GM20000 (cell line): ENCODE measurements at regions not wholly inside any gene's neighbourhood (a gene's known extent, or its start where the extent isn't known, plus 50 kb on each side); places are given as distances from the start of the nearest gene placed in this dataset.

Experiments used
- DNase-seq: peaks from one replicate; pipeline ENCODE4 v3.0.0; 2012; ENCODE audit warnings: low spot score
- TF ChIP-seq, protein P1 (sequence below): IDR thresholded peaks from 2 replicates; pipeline ENCODE4 v1.5.1; 2012; ENCODE audit warnings: mild to moderate bottlenecking, control low read depth; ENCODE audit errors: extremely low read depth, missing control alignments

DNA sequence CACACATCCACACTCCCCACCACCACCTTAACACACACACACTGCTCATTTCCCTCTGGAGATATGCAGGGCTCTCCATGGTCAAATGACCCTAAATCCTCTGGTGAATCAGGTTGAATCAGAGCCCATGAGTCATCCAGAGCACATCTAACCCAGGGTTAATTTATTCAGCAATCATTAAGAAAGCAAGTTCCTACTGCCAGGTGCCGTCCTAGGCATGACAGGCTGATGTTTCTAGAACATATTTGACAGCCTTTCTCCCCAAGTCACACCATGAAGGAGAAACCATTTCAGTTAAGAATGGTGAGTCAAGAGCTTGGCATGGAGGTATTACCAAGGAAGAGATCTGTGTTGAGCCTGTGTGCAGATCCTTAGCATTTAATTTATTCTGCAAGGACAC, 194.3 kb upstream of the CAMK1G start:
- DNase-seq = no peak
- TF ChIP-seq, protein P1, sequence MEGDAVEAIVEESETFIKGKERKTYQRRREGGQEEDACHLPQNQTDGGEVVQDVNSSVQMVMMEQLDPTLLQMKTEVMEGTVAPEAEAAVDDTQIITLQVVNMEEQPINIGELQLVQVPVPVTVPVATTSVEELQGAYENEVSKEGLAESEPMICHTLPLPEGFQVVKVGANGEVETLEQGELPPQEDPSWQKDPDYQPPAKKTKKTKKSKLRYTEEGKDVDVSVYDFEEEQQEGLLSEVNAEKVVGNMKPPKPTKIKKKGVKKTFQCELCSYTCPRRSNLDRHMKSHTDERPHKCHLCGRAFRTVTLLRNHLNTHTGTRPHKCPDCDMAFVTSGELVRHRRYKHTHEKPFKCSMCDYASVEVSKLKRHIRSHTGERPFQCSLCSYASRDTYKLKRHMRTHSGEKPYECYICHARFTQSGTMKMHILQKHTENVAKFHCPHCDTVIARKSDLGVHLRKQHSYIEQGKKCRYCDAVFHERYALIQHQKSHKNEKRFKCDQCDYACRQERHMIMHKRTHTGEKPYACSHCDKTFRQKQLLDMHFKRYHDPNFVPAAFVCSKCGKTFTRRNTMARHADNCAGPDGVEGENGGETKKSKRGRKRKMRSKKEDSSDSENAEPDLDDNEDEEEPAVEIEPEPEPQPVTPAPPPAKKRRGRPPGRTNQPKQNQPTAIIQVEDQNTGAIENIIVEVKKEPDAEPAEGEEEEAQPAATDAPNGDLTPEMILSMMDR = no peak

DNA sequence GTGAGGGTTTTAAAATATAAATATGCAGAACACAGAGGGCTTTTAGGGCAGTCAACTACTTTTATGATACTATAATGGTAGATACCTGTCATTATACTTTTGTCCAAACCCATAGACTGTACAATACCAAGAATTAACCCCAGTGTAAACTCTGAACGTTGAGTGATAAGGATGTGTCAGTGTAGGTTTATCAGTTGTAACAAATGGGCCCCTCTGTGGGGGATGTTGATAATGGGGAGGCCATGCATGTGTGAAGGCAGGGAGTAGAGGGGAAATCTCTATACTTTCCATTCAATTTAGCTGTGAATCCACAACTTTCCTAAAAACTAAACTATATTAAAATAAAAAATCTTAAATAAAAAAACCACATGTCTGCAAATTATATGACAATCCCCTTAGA, 193.5 kb upstream of the CAMK1G start:
- DNase-seq = no peak
- TF ChIP-seq, protein P1 = no peak

DNA sequence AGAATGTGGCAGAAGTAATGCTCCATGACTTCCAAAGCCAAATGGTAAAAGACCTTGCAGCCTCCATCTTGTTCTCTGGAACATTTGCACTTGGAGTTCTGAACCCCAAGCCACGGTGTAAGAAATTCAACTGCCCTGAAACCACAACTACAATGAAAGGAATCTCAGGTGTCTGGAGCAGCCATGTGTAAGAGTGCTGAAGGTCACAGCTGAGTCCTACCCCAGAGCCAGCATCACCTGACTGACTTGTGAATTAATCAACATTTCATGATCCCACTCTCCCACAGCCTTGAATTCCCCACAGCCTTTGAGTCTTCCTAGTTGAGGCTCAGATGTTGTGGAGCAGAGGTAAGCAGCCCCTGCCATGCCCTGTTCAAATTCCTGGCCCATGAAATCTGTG, 192.8 kb upstream of the CAMK1G start:
- TF ChIP-seq, protein P1 = no peak
- no peak for DNase-seq

DNA sequence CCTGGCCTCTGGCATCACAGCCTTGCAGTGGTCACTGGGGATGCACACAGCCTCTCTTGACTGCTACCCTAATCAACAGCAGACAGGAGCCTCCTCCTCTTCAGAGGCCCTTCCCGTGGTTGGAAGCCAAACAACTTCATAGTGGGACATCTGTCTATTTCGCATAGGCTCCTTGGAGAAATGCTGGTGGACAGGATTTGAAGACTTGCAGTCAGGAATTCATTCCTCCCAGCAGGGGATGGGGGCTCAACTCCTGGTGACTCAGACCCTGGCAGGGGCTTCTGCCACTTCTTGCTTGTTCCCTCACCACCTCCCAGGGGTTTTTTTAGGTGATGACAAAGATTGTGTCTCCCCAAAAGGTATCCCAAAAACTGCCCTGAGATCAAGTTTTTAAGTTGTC, 191.7 kb upstream of the CAMK1G start:
- TF ChIP-seq, protein P1 = no peak
- no peak for DNase-seq

DNA sequence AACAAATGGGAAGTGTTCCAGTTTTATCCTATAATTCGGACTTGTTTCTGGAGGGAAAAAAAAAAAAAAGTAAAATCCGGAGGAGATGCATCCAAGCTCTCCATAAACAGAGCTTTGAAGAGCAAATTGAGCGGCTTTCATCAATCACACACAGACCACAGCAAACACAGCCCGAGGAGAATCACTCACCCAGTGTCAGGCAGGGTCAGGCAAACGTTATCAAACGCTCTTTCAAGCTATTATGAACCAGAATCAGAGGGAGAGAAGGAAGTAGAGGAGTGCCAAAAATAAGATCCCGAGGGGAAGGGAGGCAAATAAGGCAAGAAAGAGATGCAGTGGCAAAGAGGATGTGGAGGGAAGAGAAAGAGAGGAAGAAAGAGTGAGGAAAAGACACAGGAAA, 188.3 kb upstream of the CAMK1G start:
- TF ChIP-seq, protein P1 = no peak
- no peak for DNase-seq

DNA sequence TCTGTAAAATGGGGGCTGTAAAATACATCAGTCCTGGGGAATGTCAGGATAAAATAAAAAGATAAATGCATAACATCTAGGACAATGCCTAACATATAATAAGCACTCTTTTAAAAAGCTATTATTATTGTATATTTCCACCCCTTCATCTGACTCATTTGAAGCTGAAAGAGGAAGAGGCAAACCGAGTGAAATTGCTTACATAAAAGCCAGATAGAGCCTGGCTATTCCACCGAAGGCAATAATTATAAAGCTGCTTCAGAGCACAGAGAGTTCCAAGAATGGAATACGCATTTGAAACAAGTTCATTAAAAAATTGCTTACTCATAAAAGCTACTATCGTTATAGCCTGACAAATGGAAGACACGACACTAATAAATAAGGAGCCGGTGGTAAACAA, 186.1 kb upstream of the CAMK1G start:
- TF ChIP-seq, protein P1 = no peak
- DNase-seq = no peak

DNA sequence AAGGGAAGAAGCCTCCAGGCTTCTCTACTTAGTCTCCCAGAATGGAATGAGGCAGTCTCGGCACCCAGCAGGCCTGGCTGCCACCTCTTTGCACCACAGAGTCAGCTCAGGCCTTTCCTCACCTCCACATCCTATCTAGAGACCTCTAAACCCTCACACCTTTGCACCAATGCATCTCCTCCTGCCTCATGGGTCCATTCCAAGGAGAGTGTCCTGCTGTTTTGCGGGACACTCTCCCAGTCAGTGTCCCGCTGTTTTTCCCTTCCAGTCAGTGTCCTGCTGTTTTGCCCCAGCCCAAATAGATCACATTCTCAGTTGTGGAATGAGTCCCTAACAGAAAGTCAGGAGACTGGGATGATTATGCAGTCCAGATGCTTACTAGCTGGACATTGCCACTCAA, 185.6 kb upstream of the CAMK1G start:
- TF ChIP-seq, protein P1 = no peak
- no peak for DNase-seq
